ENCODE measurements at regions not wholly inside any gene's neighbourhood (a gene's known extent, or its start where the extent isn't known, plus 50 kb on each side); places are given as distances from the start of the nearest gene placed in this dataset.

DNA sequence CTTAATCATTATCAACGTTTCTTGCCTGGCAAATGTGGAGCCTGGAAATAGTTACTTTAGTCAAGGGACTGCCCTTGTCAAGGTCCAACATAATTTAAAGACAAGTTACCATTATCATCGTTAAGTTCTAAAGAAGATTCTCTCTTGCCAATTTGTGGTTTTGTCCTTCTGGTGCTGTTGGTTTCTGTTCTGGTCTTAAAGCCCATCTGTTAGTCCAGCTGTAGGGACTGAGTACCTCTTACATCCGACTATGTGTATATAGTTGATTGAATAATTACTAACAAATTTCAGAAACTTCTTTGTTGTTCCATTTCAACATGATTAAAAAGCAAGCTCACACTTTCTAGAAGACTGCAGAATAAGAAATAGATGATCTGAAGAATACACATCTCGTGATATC is 1854.9 kb downstream of the MAT2B start:
- Histone ChIP-seq H4K20me1 (ENCODE audit: control insufficient read depth, insufficient read depth, low read length, poor library complexity, severe bottlenecking) (no peaks in the 10 kb centered on the region), H3K4me3 (ENCODE audit: control extremely low read depth in 1 of 5, extremely low read depth in 1 of 5, insufficient read depth in 1 of 5, low read depth in 2 of 5, low read length in 4 of 5) (no peak overlapping the region), H3K27me3 (replicated peaks in 1 of 4; ENCODE audit: control extremely low read depth in 1 of 4, control insufficient read depth in 3 of 4, insufficient read depth in 4 of 4, low read length in 3 of 4) (no peaks in the 10 kb centered on the region), H3K4me1 (ENCODE audit: control insufficient read depth in 2 of 2, insufficient read depth in 2 of 2, low read length in 2 of 2) (peaks cover 0 to 3% of the 10 kb centered on the region in 2 donors), H3K9me3 (ENCODE audit: control extremely low read depth in 1 of 3, control insufficient read depth in 2 of 3, insufficient read depth in 1 of 3, low read length in 2 of 3) (no peaks in the 10 kb centered on the region), H3K79me2 (ENCODE audit: control insufficient read depth, insufficient read depth, low read length) (no peaks in the 10 kb centered on the region), H3K9ac (ENCODE audit: low read length) (no peak overlapping the region), H3K4me2 (replicated peaks; ENCODE audit: low read depth, low read length, poor library complexity, severe bottlenecking) (no peak overlapping the region), H3K27ac (ENCODE audit: low read length in 2 of 2) (no peak overlapping the region), H3K36me3 (replicated peaks in 1 of 2; ENCODE audit: control extremely low read depth in 1 of 2, control insufficient read depth in 1 of 2, extremely low read depth in 1 of 2, insufficient read depth in 2 of 2, low read length in 1 of 2) (no peaks in the 10 kb centered on the region), H2AFZ (ENCODE audit: insufficient read depth, low read depth, low read length, poor library complexity, severe bottlenecking) (no peak overlapping the region)
- Mint-ChIP-seq H3K27ac (no peak overlapping the region), H3K9me3 (ENCODE audit: insufficient read depth) (no peaks in the 10 kb centered on the region), H3K27me3 (no peaks in the 10 kb centered on the region), H3K4me3 (no peak overlapping the region), H3K4me1 (peaks cover 10% of the 10 kb centered on the region)
- WGBS (ENCODE audit: insufficient coverage), result no CpG with 5 or more reads among the region's 4 CpGs
- DNase-seq (no peak), ATAC-seq (ENCODE audit: low read depth) (no peak)
- POLR2A ChIA-PET, result no interaction called here
- TF ChIP-seq, protein P1, sequence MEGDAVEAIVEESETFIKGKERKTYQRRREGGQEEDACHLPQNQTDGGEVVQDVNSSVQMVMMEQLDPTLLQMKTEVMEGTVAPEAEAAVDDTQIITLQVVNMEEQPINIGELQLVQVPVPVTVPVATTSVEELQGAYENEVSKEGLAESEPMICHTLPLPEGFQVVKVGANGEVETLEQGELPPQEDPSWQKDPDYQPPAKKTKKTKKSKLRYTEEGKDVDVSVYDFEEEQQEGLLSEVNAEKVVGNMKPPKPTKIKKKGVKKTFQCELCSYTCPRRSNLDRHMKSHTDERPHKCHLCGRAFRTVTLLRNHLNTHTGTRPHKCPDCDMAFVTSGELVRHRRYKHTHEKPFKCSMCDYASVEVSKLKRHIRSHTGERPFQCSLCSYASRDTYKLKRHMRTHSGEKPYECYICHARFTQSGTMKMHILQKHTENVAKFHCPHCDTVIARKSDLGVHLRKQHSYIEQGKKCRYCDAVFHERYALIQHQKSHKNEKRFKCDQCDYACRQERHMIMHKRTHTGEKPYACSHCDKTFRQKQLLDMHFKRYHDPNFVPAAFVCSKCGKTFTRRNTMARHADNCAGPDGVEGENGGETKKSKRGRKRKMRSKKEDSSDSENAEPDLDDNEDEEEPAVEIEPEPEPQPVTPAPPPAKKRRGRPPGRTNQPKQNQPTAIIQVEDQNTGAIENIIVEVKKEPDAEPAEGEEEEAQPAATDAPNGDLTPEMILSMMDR (IDR thresholded peaks at IDR 0.05), result no peak
- intact Hi-C loops (cut with micrococcal nuclease), result no loop called here
- CTCF ChIA-PET, result no interaction called here

DNA sequence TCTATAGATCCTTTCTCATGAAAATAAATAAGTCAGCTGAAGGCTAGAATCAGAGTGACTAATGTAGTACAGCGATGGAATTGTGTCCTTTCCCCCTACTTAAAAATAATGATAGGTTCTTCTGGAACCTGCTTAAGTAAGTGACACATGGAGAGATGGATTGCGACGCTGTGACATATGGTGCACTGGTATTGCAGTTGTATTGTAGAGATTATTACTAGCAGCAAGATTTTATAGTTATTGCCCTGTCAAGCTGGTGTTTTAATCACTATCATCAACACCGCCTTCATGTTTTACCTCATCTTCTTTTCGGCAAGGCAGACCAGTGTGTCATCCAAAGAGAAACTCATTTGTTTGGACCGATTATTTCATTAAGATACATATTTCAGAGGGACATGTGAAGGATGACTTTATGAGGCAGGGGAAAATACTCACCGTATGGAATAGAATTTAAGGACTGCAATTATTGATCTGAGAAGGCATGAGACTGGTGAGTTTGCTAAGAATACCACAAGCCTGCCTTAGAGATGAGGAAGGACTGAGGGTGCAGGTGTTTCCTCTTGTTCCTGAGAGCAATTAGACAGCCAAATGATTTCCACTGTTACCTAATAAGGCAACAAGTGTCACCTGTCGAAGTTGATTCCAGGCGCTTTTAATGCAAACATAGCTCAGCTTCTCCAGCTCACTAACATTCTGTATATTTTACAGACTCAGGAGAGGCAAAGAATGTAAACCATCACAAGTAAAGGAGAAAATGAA is 1855.5 kb downstream of the MAT2B start:
- H3K27me3 ChIP-seq (replicated peaks in 1 of 4; ENCODE audit: control extremely low read depth in 1 of 4, control insufficient read depth in 3 of 4, insufficient read depth in 4 of 4, low read length in 3 of 4), result no peaks in the 10 kb centered on the region
- intact Hi-C loops (cut with micrococcal nuclease), result no loop called here
- no peak for DNase-seq
- POLR2A ChIA-PET, result no interaction called here
- H3K9ac ChIP-seq (ENCODE audit: low read length), result no peak overlapping the region
- no peak overlapping the region for H3K4me2 ChIP-seq (replicated peaks; ENCODE audit: low read depth, low read length, poor library complexity, severe bottlenecking)
- H3K9me3 ChIP-seq (ENCODE audit: control extremely low read depth in 1 of 3, control insufficient read depth in 2 of 3, insufficient read depth in 1 of 3, low read length in 2 of 3), result no peaks in the 10 kb centered on the region
- no peak for ATAC-seq (ENCODE audit: low read depth)
- Mint-ChIP-seq H3K4me1 (peaks cover 10% of the 10 kb centered on the region), H3K27ac (no peak overlapping the region), H3K27me3 (no peaks in the 10 kb centered on the region), H3K4me3 (no peak overlapping the region), H3K9me3 (ENCODE audit: insufficient read depth) (no peaks in the 10 kb centered on the region)
- H3K36me3 ChIP-seq (replicated peaks in 1 of 2; ENCODE audit: control extremely low read depth in 1 of 2, control insufficient read depth in 1 of 2, extremely low read depth in 1 of 2, insufficient read depth in 2 of 2, low read length in 1 of 2), result no peaks in the 10 kb centered on the region
- CTCF ChIA-PET, result no interaction called here
- no peak overlapping the region for H3K27ac ChIP-seq (ENCODE audit: low read length in 2 of 2)
- no peak overlapping the region for H2AFZ ChIP-seq (ENCODE audit: insufficient read depth, low read depth, low read length, poor library complexity, severe bottlenecking)
- no CpG with 5 or more reads among the region's 9 CpGs for WGBS (ENCODE audit: insufficient coverage)
- TF ChIP-seq, protein P1 (IDR thresholded peaks at IDR 0.05), result no peak
- TF ChIP-seq EZH2 (IDR thresholded peaks at IDR 0.05; ENCODE audit: borderline replicate concordance, insufficient read depth, low read depth, low read length, poor library complexity, severe bottlenecking), result no peak
- H3K79me2 ChIP-seq (ENCODE audit: control insufficient read depth, insufficient read depth, low read length), result no peaks in the 10 kb centered on the region
- H3K4me1 ChIP-seq (ENCODE audit: control insufficient read depth in 2 of 2, insufficient read depth in 2 of 2, low read length in 2 of 2), result peaks cover 0 to 3% of the 10 kb centered on the region in 2 donors
- no peak overlapping the region for H3K4me3 ChIP-seq (ENCODE audit: control extremely low read depth in 1 of 5, extremely low read depth in 1 of 5, insufficient read depth in 1 of 5, low read depth in 2 of 5, low read length in 4 of 5)
- H4K20me1 ChIP-seq (ENCODE audit: control insufficient read depth, insufficient read depth, low read length, poor library complexity, severe bottlenecking), result no peaks in the 10 kb centered on the region
